ENCODE measurements at regions not wholly inside any gene's neighbourhood (a gene's known extent, or its start where the extent isn't known, plus 50 kb on each side); places are given as distances from the start of the nearest gene placed in this dataset.
A peak's percentile ranks its signal among the peaks of the same experiment; 100 is the strongest.
"Not testable (repeated sequence)": the region's sequence is repeated elsewhere in the genome, so short reads cannot be mapped to it uniquely, and the experiment has no call there.

- Mint-ChIP-seq H3K27ac (ENCODE audit: unreplicated experiment) (peak overlapping the region; percentile 100), H3K4me3 (ENCODE audit: unreplicated experiment) (peak overlapping the region; percentile 99)
- H3K9me3 Mint-ChIP-seq (ENCODE audit: unreplicated experiment); H3K27me3 Mint-ChIP-seq (ENCODE audit: unreplicated experiment); H3K4me1 Mint-ChIP-seq (ENCODE audit: low read depth, unreplicated experiment); DNase-seq; H3K36me3 Mint-ChIP-seq (ENCODE audit: unreplicated experiment): not testable (repeated sequence)
Measured at GRCh38 chr1:149635290-149635899, 51.7 kb downstream of the PPIAL4C start.

- H3K36me3 Mint-ChIP-seq (ENCODE audit: unreplicated experiment); H3K9me3 Mint-ChIP-seq (ENCODE audit: unreplicated experiment); H3K4me1 Mint-ChIP-seq (ENCODE audit: low read depth, unreplicated experiment); H3K27me3 Mint-ChIP-seq (ENCODE audit: unreplicated experiment): not testable (repeated sequence)
- peak; percentile 91 for DNase-seq
- Mint-ChIP-seq H3K4me3 (ENCODE audit: unreplicated experiment) (peak overlapping the region; percentile 99), H3K27ac (ENCODE audit: unreplicated experiment) (peak overlapping the region; percentile 100)
Measured at GRCh38 chr1:149636286-149637122, 52.9 kb downstream of the PPIAL4C start.

GRCh38 chr1:149638481-149638880 is 54.8 kb downstream of the PPIAL4C start:
- H3K36me3 Mint-ChIP-seq (ENCODE audit: unreplicated experiment); DNase-seq; H3K27ac Mint-ChIP-seq (ENCODE audit: unreplicated experiment); H3K9me3 Mint-ChIP-seq (ENCODE audit: unreplicated experiment); H3K27me3 Mint-ChIP-seq (ENCODE audit: unreplicated experiment); H3K4me1 Mint-ChIP-seq (ENCODE audit: low read depth, unreplicated experiment); H3K4me3 Mint-ChIP-seq (ENCODE audit: unreplicated experiment): not testable (repeated sequence)

- not testable (repeated sequence) for H3K4me1 Mint-ChIP-seq (ENCODE audit: low read depth, unreplicated experiment); H3K27me3 Mint-ChIP-seq (ENCODE audit: unreplicated experiment); H3K27ac Mint-ChIP-seq (ENCODE audit: unreplicated experiment); H3K36me3 Mint-ChIP-seq (ENCODE audit: unreplicated experiment); H3K9me3 Mint-ChIP-seq (ENCODE audit: unreplicated experiment); H3K4me3 Mint-ChIP-seq (ENCODE audit: unreplicated experiment); DNase-seq
Measured at GRCh38 chr1:149638901-149639658, 55.4 kb downstream of the PPIAL4C start.

GRCh38 chr1:149641179-149641578 is 57.5 kb downstream of the PPIAL4C start:
- DNase-seq; H3K4me1 Mint-ChIP-seq (ENCODE audit: low read depth, unreplicated experiment); H3K27me3 Mint-ChIP-seq (ENCODE audit: unreplicated experiment); H3K36me3 Mint-ChIP-seq (ENCODE audit: unreplicated experiment); H3K27ac Mint-ChIP-seq (ENCODE audit: unreplicated experiment); H3K9me3 Mint-ChIP-seq (ENCODE audit: unreplicated experiment); H3K4me3 Mint-ChIP-seq (ENCODE audit: unreplicated experiment): not testable (repeated sequence)

GRCh38 chr1:149644818-149645217 is 61.2 kb downstream of the PPIAL4C start:
- not testable (repeated sequence) for DNase-seq; H3K27me3 Mint-ChIP-seq (ENCODE audit: unreplicated experiment); H3K27ac Mint-ChIP-seq (ENCODE audit: unreplicated experiment); H3K4me3 Mint-ChIP-seq (ENCODE audit: unreplicated experiment); H3K36me3 Mint-ChIP-seq (ENCODE audit: unreplicated experiment); H3K9me3 Mint-ChIP-seq (ENCODE audit: unreplicated experiment); H3K4me1 Mint-ChIP-seq (ENCODE audit: low read depth, unreplicated experiment)

- Mint-ChIP-seq H3K4me3 (ENCODE audit: unreplicated experiment) (peak overlapping the region; percentile 90), H3K27ac (ENCODE audit: unreplicated experiment) (peak overlapping the region; percentile 84)
- not testable (repeated sequence) for H3K36me3 Mint-ChIP-seq (ENCODE audit: unreplicated experiment); H3K9me3 Mint-ChIP-seq (ENCODE audit: unreplicated experiment); H3K27me3 Mint-ChIP-seq (ENCODE audit: unreplicated experiment); H3K4me1 Mint-ChIP-seq (ENCODE audit: low read depth, unreplicated experiment)
- DNase-seq = peak; percentile 18
Measured at GRCh38 chr1:149646360-149647017, 62.8 kb downstream of the PPIAL4C start.

GRCh38 chr1:149647018-149647373 is 63.3 kb downstream of the PPIAL4C start:
- not testable (repeated sequence) for H3K4me1 Mint-ChIP-seq (ENCODE audit: low read depth, unreplicated experiment); H3K36me3 Mint-ChIP-seq (ENCODE audit: unreplicated experiment); H3K9me3 Mint-ChIP-seq (ENCODE audit: unreplicated experiment); H3K27me3 Mint-ChIP-seq (ENCODE audit: unreplicated experiment); H3K27ac Mint-ChIP-seq (ENCODE audit: unreplicated experiment)
- DNase-seq = peak; percentile 45
- peak overlapping the region; percentile 68 for H3K4me3 Mint-ChIP-seq (ENCODE audit: unreplicated experiment)

GRCh38 chr1:149657750-149658149 is 74.1 kb downstream of the PPIAL4C start:
- H3K36me3 Mint-ChIP-seq (ENCODE audit: unreplicated experiment); H3K9me3 Mint-ChIP-seq (ENCODE audit: unreplicated experiment); H3K27me3 Mint-ChIP-seq (ENCODE audit: unreplicated experiment); DNase-seq; H3K4me3 Mint-ChIP-seq (ENCODE audit: unreplicated experiment); H3K27ac Mint-ChIP-seq (ENCODE audit: unreplicated experiment); H3K4me1 Mint-ChIP-seq (ENCODE audit: low read depth, unreplicated experiment): not testable (repeated sequence)

GRCh38 chr1:149658175-149658574 is 74.5 kb downstream of the PPIAL4C start:
- not testable (repeated sequence) for DNase-seq; H3K9me3 Mint-ChIP-seq (ENCODE audit: unreplicated experiment); H3K36me3 Mint-ChIP-seq (ENCODE audit: unreplicated experiment); H3K4me1 Mint-ChIP-seq (ENCODE audit: low read depth, unreplicated experiment); H3K27me3 Mint-ChIP-seq (ENCODE audit: unreplicated experiment); H3K4me3 Mint-ChIP-seq (ENCODE audit: unreplicated experiment); H3K27ac Mint-ChIP-seq (ENCODE audit: unreplicated experiment)

GRCh38 chr1:149664624-149665023 is 81.0 kb downstream of the PPIAL4C start:
- DNase-seq; H3K4me1 Mint-ChIP-seq (ENCODE audit: low read depth, unreplicated experiment); H3K9me3 Mint-ChIP-seq (ENCODE audit: unreplicated experiment); H3K4me3 Mint-ChIP-seq (ENCODE audit: unreplicated experiment); H3K36me3 Mint-ChIP-seq (ENCODE audit: unreplicated experiment); H3K27ac Mint-ChIP-seq (ENCODE audit: unreplicated experiment); H3K27me3 Mint-ChIP-seq (ENCODE audit: unreplicated experiment): not testable (repeated sequence)

GRCh38 chr1:149665033-149665432 is 81.4 kb downstream of the PPIAL4C start:
- H3K27me3 Mint-ChIP-seq (ENCODE audit: unreplicated experiment); H3K36me3 Mint-ChIP-seq (ENCODE audit: unreplicated experiment); DNase-seq; H3K4me1 Mint-ChIP-seq (ENCODE audit: low read depth, unreplicated experiment); H3K27ac Mint-ChIP-seq (ENCODE audit: unreplicated experiment); H3K9me3 Mint-ChIP-seq (ENCODE audit: unreplicated experiment); H3K4me3 Mint-ChIP-seq (ENCODE audit: unreplicated experiment): not testable (repeated sequence)
